Activated T-helper 2 cell treated with anti-CD3 and anti-CD28 coated beads, Interferon-gamma antibody, Interleukin-2, Interleukin-4, amounts not matched to agents 10 μg/mL and 5 μg/mL and 100 μg/mL, durations not matched to agents 14 hours and 24 hours and 36 hours (primary cell): ENCODE measurements at regions not wholly inside any gene's neighbourhood (a gene's known extent, or its start where the extent isn't known, plus 50 kb on each side); places are given as distances from the start of the nearest gene placed in this dataset.

ENCODE experiments used
- DNase-seq: peaks from one replicate; pipeline ENCODE4 v3.0.0; 2021; ENCODE audit warnings: low spot score
- H3K27ac Mint-ChIP-seq: one replicate; pipeline ENCODE4 v1.8.0; 2021; ENCODE audit warnings: mixed read lengths
- H3K27me3 Mint-ChIP-seq: one replicate; pipeline ENCODE4 v1.8.0; 2021; ENCODE audit warnings: low read depth, mixed read lengths
- H3K36me3 Mint-ChIP-seq: one replicate; pipeline ENCODE4 v1.8.0; 2021; ENCODE audit warnings: low read depth, mixed read lengths
- H3K4me1 Mint-ChIP-seq: one replicate; pipeline ENCODE4 v1.8.0; 2021; ENCODE audit warnings: low read depth, mixed read lengths
- H3K4me3 Mint-ChIP-seq: one replicate; pipeline ENCODE4 v1.8.0; 2021; ENCODE audit warnings: low read depth, mild to moderate bottlenecking, moderate library complexity, mixed read lengths
- H3K9me3 Mint-ChIP-seq: one replicate; pipeline ENCODE4 v1.8.0; 2021; ENCODE audit warnings: mixed read lengths
- intact Hi-C: fragments of 100-400 bp; cut with micrococcal nuclease; formaldehyde crosslinking; loops from one replicate; pipeline ENCODE4 v1.15.1; 2023

DNA sequence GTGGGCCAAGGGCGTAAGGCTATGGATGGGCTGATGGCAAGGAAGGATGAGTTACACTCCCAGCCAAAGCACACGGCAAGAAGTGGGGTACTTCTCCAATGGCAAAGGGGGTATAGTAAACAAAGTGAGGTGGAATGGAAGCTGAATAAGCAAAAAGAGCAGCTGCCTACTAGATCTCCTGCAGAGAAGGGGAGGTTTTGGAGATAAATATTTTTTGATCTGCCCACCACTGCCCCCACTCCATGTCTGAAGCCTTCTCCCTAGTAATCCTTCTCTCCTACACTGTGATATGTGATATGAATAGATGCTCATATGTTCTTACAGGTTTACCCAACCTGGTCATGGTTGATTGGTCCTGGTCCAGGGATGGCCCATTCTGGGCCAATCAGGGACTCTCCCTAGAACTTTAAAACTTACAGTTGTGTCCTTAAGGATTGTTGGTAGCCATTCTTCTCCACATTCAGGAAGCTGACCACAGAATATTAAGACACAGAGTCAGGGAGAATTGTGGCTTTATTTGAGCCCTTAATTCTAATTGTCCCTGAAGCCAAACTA is 436.8 kb downstream of the OMA1 start:
- H3K27me3 Mint-ChIP-seq: peaks cover 4% of the 10 kb centered on the region

DNA sequence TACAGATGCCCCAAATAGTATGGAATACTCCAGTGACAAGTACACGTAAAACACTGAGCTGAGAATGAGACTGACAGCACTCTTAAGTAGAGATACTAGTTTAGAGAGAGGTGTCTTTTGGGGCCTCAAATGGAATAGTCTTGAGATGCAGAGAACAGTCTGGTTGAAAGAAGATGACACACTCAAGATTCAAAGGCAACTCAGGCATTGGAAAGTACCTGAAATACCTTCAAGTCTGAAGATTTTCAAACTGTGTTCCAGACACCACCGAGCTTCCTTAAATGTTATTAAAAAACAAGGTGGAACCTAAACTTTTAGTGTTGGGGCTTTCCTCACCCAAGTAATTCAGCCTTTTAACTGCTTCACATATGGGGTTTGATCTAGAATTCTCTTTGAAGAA is 437.7 kb downstream of the OMA1 start:
- H3K4me1 Mint-ChIP-seq: no peaks in the 10 kb centered on the region
- H3K27ac Mint-ChIP-seq: no peak overlapping the region
- H3K4me3 Mint-ChIP-seq: no peak overlapping the region
- intact Hi-C loops: no loop called here
- no peak for DNase-seq
- H3K27me3 Mint-ChIP-seq: peaks cover 4% of the 10 kb centered on the region
- H3K9me3 Mint-ChIP-seq: no peaks in the 10 kb centered on the region
- H3K36me3 Mint-ChIP-seq: no peaks in the 10 kb centered on the region

More for the DNA sequence above, 436.8 kb downstream of the OMA1 start:
- Mint-ChIP-seq H3K27ac (no peak overlapping the region), H3K4me1 (no peaks in the 10 kb centered on the region), H3K4me3 (no peak overlapping the region), H3K36me3 (no peaks in the 10 kb centered on the region), H3K9me3 (no peaks in the 10 kb centered on the region)
- no peak for DNase-seq
- intact Hi-C loops: no loop called here

DNA sequence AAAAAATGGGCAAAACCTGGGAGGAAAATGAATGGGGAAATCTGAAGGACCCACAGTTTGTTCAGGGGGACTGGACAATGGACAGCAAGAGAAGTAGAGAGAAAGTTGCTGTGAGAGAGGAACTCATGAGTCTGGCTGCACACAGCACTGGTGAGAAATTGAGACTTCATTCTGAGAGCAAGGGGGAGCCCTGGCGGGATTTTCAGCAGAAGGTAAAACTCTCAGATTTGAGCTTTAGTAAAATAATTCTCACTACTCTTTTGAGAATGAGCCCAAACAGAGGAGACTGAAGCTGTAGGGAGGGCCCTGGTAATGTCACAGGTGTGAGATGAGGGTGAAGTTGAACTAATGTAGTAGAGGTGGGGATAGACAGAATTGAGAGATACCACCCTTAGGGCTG is 438.6 kb downstream of the OMA1 start:
- H3K27me3 Mint-ChIP-seq: peaks cover 4% of the 10 kb centered on the region
- intact Hi-C loops: no loop called here
- H3K9me3 Mint-ChIP-seq: no peaks in the 10 kb centered on the region
- H3K4me1 Mint-ChIP-seq: no peaks in the 10 kb centered on the region
- H3K27ac Mint-ChIP-seq: no peak overlapping the region
- no peak for DNase-seq
- no peak overlapping the region for H3K4me3 Mint-ChIP-seq
- no peaks in the 10 kb centered on the region for H3K36me3 Mint-ChIP-seq

DNA sequence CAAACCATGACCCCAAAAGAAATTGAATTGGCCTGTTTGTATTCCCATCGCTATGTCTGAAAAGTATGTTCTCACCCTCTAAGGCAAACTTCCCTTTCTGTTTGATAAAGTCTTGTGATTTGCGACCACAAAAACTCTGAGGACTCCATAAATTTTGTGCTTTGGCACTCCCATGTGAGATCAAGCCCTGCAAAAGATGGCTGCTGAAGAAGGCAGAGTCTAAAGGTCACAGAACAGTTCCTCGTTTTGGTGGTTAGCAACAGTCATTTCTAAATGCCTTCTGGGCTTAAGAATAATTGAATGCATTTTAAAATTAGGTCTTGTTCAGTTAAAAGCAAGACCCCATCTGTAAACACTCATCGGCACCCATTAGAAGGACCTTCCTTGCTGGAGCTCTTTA is 441.6 kb downstream of the OMA1 start:
- intact Hi-C loops: no loop called here
- H3K27me3 Mint-ChIP-seq: peaks cover 4% of the 10 kb centered on the region
- H3K9me3 Mint-ChIP-seq: no peaks in the 10 kb centered on the region
- DNase-seq: no peak
- no peaks in the 10 kb centered on the region for H3K36me3 Mint-ChIP-seq
- H3K4me3 Mint-ChIP-seq: no peak overlapping the region
- H3K27ac Mint-ChIP-seq: no peak overlapping the region
- H3K4me1 Mint-ChIP-seq: no peaks in the 10 kb centered on the region

DNA sequence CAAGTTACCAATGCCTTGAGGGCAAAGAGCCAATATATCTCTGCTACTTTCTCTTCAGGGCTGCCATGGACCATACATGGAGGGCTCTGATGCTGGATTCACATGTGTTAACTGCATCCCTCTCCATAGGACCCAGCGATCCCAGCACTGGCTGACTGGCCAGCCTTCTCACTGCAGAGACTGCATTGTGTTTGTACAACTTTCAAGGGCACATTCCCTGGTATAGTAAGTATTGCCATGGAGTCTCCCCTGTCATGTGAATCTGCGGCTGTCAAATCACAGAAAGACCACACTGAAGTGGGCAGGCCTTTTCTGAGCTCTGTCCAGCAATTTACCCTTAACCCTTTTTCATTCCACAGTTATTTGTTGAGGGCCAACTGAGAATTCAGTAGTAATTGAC is 449.8 kb downstream of the OMA1 start:
- intact Hi-C loops: no loop called here
- H3K4me1 Mint-ChIP-seq: no peaks in the 10 kb centered on the region
- no peak for DNase-seq
- H3K36me3 Mint-ChIP-seq: no peaks in the 10 kb centered on the region
- H3K9me3 Mint-ChIP-seq: no peaks in the 10 kb centered on the region
- no peak overlapping the region for H3K27ac Mint-ChIP-seq
- no peaks in the 10 kb centered on the region for H3K27me3 Mint-ChIP-seq
- no peak overlapping the region for H3K4me3 Mint-ChIP-seq

DNA sequence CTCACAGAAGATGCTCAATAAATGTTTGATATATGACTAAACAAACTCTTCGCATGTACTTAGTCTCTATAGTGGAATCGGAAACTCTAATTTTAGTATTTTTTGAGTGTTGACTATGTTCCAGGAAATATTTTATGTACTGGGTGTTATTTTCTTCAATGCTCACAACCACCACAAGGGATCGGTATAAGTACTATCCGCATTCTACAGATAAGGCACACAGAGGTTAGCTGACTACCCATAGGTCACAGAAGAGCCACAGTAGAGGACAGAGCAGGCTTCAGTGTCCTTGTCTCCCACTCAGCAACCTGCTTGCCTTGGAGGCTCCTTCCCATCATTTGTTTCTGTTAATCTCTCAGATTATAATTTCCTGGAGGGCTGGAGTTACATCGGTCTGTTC is 451.3 kb downstream of the OMA1 start:
- intact Hi-C loops: no loop called here
- Mint-ChIP-seq H3K9me3 (no peaks in the 10 kb centered on the region), H3K27me3 (no peaks in the 10 kb centered on the region), H3K4me1 (no peaks in the 10 kb centered on the region), H3K4me3 (no peak overlapping the region), H3K27ac (no peak overlapping the region), H3K36me3 (no peaks in the 10 kb centered on the region)
- DNase-seq: no peak

GRCh38 chr1:58094221-58094620 is 452.3 kb downstream of the OMA1 start:
- Mint-ChIP-seq H3K27ac (no peak overlapping the region), H3K9me3 (no peaks in the 10 kb centered on the region), H3K4me3 (no peak overlapping the region), H3K36me3 (no peaks in the 10 kb centered on the region), H3K27me3 (no peaks in the 10 kb centered on the region), H3K4me1 (no peaks in the 10 kb centered on the region)
- intact Hi-C loops: no loop called here
- DNase-seq: no peak

DNA sequence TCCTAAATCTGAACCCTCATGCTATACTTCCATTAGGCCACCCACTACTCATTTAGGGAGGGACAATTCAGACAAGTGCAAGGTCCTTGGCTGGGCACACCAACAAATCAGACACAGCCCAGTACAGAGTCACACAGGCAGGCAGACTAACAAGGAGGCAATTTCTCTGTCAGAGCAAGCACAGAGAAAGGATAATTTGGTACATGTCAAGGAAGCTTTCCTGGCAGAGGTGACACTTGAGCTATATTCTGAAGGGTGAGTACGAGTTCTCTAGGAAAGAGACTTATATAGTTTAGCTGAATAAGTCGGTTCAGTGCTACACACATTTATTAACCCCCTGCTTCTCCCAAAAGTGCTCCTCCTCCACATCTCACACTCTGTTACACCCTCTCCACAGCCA is 455.9 kb downstream of the OMA1 start:
- intact Hi-C loops: no loop called here
- Mint-ChIP-seq H3K27me3 (no peaks in the 10 kb centered on the region), H3K9me3 (no peaks in the 10 kb centered on the region), H3K36me3 (no peaks in the 10 kb centered on the region), H3K4me3 (no peak overlapping the region), H3K4me1 (no peaks in the 10 kb centered on the region), H3K27ac (no peak overlapping the region)
- no peak for DNase-seq

- H3K27me3 Mint-ChIP-seq: no peaks in the 10 kb centered on the region
- intact Hi-C loops: no loop called here
- no peaks in the 10 kb centered on the region for H3K4me1 Mint-ChIP-seq
- DNase-seq: no peak
- H3K9me3 Mint-ChIP-seq: no peaks in the 10 kb centered on the region
- H3K36me3 Mint-ChIP-seq: no peaks in the 10 kb centered on the region
- H3K27ac Mint-ChIP-seq: no peak overlapping the region
- H3K4me3 Mint-ChIP-seq: no peak overlapping the region
These were observed 456.5 kb downstream of the OMA1 start for GRCh38 chr1:58089898-58090534.

DNA sequence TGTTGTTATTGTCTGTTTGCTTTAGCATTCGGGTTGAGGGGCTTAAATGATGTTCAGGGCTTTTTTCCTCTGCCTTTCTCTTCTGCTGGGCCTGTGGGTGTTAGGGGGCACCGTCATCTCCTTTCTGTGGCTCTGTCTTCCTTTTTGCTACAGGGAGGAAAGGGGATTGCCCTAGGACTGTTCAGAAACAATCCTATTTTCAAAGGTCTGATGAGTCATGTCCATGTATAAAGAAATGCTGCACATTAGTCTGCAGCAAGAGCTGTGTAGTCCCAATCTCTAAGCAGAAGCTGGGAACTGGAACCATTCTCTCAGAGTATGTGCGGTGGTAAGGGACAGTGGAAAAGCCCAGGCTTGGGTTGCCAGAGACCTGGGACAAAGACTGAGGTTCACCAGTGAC is 462.3 kb downstream of the OMA1 start:
- DNase-seq: no peak
- Mint-ChIP-seq H3K27ac (no peak overlapping the region), H3K9me3 (no peaks in the 10 kb centered on the region), H3K4me3 (no peak overlapping the region), H3K4me1 (no peaks in the 10 kb centered on the region), H3K36me3 (no peaks in the 10 kb centered on the region), H3K27me3 (no peaks in the 10 kb centered on the region)
- intact Hi-C loops: no loop called here

- intact Hi-C loops: no loop called here
These were observed 463.9 kb downstream of the OMA1 start for GRCh38 chr1:58082596-58082995.

GRCh38 chr1:58076258-58076657 is 470.3 kb downstream of the OMA1 start:
- H3K9me3 Mint-ChIP-seq: no peaks in the 10 kb centered on the region
- no peaks in the 10 kb centered on the region for H3K4me1 Mint-ChIP-seq
- H3K36me3 Mint-ChIP-seq: no peaks in the 10 kb centered on the region
- no peak for DNase-seq
- no peaks in the 10 kb centered on the region for H3K27me3 Mint-ChIP-seq
- no peak overlapping the region for H3K27ac Mint-ChIP-seq
- H3K4me3 Mint-ChIP-seq: no peak overlapping the region
- intact Hi-C loops: no loop called here

More at GRCh38 chr1:58082596-58082995, 463.9 kb downstream of the OMA1 start:
- no peaks in the 10 kb centered on the region for H3K27me3 Mint-ChIP-seq
- H3K4me1 Mint-ChIP-seq: no peaks in the 10 kb centered on the region
- no peaks in the 10 kb centered on the region for H3K9me3 Mint-ChIP-seq
- DNase-seq: no peak
- no peaks in the 10 kb centered on the region for H3K36me3 Mint-ChIP-seq
- H3K4me3 Mint-ChIP-seq: no peak overlapping the region
- no peak overlapping the region for H3K27ac Mint-ChIP-seq

DNA sequence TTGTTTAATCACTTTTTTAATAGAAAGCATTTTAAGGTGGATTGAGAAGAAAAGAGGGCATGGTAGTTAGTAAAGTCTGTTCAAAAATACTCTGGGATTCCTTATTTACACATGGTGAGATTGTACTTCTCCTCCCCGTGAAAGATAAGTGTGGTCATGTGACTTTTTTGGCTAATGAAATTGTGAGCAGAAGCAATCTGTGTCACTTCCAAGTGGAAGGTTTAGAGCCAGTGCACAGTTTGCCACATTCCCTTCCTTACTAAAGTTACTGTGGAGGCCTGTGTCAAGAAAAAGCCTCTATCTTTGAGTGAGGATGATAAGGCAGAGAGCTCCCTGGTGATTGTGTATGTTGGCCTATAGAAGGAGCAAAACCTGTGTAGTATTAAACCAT is 471.3 kb downstream of the OMA1 start:
- Mint-ChIP-seq H3K36me3 (no peaks in the 10 kb centered on the region), H3K4me3 (no peak overlapping the region), H3K9me3 (no peaks in the 10 kb centered on the region), H3K27ac (no peak overlapping the region), H3K27me3 (no peaks in the 10 kb centered on the region), H3K4me1 (no peaks in the 10 kb centered on the region)
- no peak for DNase-seq
- intact Hi-C loops: no loop called here

DNA sequence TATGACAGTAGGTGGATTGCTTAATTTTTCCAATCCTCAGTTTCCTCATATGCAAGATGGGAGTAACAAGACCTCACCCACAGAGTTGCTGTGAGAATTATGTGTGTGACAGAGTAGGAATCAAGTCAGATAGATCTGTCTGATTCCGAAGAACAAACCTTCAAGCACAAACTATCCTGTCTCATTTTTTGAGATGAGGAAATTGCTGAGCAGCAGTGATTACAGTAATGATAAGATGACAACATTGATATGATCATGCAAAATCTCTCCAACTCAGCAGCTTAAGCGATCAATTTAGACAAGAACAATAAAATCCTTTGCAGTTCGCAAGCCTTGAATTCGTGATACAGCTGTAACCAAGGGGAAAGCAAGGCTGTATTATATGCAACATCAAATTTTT is 474.1 kb downstream of the OMA1 start:
- Mint-ChIP-seq H3K27me3 (no peaks in the 10 kb centered on the region), H3K4me3 (no peak overlapping the region), H3K4me1 (no peaks in the 10 kb centered on the region), H3K36me3 (no peaks in the 10 kb centered on the region), H3K27ac (no peak overlapping the region), H3K9me3 (no peaks in the 10 kb centered on the region)
- DNase-seq: no peak
- intact Hi-C loops: no loop called here
